ENCODE measurements at regions not wholly inside any gene's neighbourhood (a gene's known extent, or its start where the extent isn't known, plus 50 kb on each side); places are given as distances from the start of the nearest gene placed in this dataset.

- DNase-seq = no peak
These were observed 256.7 kb upstream of the TCF21 start for GRCh38 chr6:133632206-133632605.

- DNase-seq = no peak
These were observed 256.0 kb upstream of the TCF21 start for GRCh38 chr6:133632906-133633305.

GRCh38 chr6:133634474-133634873, 254.4 kb upstream of the TCF21 start:
- DNase-seq = no peak

DNA sequence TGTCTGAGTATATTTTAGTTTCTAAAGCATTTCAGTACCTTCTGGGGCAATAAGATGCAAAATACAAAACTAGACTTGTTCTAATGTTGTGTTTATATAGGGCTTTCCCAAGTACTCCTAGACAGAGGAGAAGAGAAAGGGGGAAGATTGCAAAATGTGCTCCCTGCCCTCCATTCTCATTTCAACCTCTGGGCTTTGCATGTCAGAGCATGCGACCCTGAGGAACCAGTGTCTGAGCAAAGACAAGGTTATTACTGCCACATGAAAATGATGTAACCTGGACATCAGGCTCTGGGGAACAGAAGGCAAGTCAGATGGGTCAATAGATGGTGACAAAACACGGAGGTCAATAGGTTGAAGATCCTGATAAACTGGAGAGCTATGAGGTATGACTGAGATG, 253.5 kb upstream of the TCF21 start:
- no peak for DNase-seq

GRCh38 chr6:133637436-133637835, 251.5 kb upstream of the TCF21 start:
- no peak for DNase-seq

DNA sequence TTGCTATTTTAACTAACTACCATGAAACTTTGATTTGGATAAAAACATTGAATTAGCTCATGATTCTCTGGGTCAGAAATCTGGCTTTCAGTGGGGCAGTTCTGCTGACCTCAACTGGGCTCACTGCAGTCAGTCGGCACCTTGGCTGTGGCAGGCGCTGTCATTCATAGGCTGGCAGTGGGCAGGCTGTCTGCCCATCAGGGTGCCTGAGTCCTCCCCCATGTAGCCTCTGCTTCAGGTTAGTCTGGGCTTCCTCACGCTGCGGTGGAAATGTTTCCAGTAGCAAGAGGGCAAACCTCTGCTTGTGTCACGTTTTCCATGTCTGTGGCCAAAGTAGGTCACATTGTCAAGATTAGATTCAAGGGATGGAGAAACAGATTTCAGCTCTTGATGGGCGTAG, 251.0 kb upstream of the TCF21 start:
- DNase-seq = no peak

DNA sequence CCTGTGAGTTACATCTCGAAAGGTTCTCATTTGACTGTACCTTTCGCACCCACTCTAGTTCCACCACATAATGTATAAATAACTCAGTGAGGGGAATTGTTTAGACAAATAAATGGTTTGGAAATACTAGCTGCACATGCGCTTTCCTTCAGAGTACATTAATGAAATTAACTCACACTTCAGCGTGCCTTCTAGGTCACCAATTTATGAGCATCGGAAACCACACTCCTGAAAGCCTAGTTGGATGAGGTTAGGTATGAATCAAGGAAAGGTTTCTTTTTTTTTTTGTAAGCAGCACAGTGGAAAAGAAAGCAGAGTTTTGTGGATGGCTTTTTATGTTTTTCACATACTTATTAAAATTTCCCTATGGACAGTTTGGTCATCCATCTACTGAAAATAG, 247.8 kb upstream of the TCF21 start:
- DNase-seq = no peak

- DNase-seq = no peak
These were observed 244.4 kb upstream of the TCF21 start for GRCh38 chr6:133644548-133644891.

- DNase-seq = no peak
These were observed 243.9 kb upstream of the TCF21 start for GRCh38 chr6:133644892-133645619.

DNA sequence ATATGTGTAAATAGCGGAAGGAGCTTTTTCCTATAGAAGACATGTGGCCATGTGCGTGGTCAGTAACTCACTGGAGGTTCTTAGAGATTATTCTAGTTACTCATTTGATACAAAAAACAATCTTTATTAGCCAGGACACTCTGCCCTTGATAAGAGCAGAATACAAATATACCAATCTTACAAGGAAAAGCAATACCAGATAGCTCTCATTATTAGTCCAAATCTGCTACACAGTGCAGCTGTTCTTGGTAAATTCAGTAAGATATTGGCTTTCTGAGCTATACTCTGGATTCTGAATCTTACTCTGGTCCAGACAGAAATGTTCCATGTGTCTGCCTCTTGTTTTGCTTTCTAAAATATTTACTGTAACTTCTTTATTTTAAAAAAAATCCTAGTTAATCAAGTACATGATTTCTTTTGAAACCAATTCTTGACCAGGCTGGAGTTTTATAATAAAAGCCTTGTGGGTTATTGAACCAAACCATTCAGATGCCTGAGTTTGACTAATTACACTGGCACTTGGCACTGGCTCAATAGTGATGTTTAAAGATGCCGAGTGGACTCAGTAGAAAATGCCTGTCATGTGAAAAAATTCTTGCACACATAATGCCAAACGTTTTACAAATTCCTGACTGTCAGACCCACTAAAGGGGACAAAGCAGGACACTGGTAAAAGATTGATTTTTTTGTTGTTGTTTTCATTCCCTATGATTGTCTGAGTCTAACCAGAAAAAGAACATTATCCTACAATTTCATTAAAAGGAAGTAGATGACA, 242.8 kb upstream of the TCF21 start:
- no peak for DNase-seq

DNA sequence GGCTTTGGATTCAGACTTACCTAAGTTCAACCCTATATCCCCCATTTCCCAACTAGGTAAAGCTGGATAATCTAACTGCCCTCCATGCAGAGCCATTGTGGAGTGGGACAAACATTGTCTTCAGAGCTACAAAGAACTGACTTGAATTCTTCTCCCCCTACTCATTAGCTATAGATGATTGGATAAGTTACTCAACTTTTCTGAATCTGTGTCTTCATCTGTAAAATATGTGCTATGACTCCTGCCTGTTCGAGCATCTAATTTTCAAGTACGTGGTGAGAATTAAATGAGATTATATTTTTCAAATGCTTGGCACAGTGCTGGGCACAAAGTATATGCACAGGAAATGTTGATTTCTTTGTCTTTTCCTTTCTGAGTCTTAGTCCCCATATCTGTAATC, 240.3 kb upstream of the TCF21 start:
- no peak for DNase-seq

- no peak for DNase-seq
These were observed 217.5 kb upstream of the TCF21 start for GRCh38 chr6:133671376-133671775.

DNA sequence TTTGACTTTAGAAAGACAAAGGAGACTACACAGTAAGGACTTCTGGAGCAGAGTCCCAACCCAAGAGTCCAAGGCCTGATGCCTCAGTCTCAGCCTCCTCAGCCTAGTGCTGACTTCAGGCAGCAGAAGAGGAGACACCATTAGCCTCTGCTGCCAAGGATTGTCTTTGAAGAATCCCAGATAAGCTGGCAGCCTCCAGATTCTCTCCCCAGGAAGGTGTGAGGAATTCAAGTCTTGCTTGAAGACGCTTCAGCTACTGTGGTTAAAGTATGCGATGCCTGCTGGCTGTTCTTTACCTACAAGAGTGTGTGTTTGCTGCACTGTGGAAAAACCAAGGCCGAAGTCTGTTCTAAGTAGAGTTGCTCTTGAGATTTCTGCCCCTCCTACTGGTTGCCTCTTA, 215.9 kb upstream of the TCF21 start:
- no peak for DNase-seq

GRCh38 chr6:133674661-133675060, 214.3 kb upstream of the TCF21 start:
- no peak for DNase-seq

DNA sequence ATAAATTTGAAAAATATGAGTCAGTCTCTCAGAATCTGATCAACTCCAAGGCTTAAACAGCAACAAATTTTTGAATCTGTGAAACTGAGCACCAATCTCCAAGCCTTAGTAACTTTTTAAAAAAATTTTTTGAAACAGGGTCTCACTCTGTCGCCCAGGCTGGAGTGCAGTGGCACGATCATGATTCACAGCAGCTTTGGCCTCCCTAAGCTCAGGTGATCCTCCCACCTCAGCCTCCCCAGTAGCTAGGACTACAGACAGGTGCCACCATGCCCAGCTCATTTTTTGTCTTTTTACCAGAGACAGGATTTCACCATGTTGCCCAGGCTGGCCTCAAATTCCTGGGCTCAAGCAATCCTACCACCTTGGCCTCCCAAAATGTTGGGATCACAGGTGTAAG, 207.9 kb upstream of the TCF21 start:
- no peak for DNase-seq

DNA sequence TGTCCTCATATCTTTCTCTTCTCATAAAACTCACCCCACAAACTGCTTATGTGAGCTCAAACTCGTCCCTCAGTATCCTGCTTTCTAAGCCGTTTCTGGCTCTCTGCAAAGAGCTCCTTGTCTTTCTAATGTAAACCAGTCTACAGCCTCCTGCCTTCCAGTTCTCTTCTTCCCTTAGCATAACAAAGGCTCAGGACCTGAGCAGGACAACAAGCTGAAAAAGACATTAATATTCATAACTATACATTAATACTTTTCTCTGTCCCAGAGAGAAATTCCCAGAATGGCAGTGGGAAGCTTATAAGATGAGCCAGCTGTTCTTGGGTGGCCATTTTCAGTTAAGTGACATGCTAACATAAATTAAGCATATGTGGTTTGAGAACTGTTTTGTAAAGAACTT, 207.0 kb upstream of the TCF21 start:
- no peak for DNase-seq

DNA sequence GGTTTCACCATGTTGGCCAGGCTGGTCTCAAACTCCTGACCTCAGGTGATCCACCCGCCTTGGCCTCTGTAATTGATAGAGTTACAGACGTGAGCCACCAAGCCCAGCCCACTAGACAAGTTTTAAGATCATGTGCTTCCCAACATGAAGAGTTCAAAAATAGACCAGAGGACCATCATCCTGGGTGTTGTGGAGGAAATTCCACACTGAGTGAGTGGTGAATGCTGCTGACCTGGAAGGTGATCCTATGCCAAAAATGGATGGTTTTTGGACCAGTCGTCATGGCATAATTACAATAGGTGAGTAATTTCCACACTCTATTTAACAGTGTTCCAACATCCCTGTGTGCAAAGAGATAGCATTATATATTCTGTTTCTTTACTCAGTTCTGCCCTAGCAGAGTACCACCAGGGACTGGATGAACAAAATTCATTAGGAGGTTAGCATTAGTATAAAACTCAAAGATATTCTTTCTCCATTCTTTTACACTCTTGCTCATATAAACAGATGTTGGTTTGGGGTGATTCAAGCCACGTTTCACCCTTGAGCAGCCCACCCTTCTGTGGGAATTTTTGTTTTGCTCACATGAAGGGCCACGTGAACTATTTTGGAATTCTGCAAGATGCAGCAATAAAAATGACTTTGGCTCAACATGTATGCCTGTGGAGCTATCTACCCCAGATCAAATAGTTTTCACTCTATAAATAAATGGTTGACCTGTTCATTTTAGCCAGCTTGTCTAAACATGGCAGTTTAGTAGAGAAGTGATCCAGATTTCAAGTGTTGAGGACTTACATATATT, 206.2 kb upstream of the TCF21 start:
- no peak for DNase-seq

DNA sequence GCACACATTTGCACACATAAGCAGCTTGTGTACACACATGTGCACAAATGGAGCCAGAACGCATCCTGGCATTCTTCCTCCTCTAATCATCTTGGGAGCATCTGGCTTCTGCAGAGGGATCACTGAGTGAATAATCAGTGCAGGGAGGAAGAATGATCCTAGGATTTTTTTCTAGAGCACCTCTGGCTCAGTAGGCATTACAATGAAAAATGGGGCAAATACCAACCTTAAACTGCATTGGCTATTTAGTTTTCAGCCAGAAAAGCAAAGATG, 205.7 kb upstream of the TCF21 start:
- no peak for DNase-seq

DNA sequence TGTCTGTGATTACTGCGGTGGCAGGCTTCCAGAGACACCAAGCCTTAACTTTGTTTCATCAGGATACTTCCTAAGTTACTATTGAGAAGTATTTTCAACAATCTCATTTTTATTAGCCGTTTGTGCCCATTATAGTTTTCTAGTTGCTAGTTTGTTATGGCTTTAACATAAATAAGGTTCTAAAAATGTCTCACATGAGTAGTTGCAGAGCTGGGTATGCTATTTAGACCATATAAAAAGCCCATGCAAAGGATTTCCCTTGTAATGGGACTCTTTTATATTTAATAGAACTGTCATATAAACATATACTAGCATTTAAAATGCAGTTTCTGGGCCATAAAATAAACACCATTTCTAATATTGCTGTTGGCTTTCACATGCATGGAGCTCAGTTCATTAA, 205.3 kb upstream of the TCF21 start:
- no peak for DNase-seq

DNA sequence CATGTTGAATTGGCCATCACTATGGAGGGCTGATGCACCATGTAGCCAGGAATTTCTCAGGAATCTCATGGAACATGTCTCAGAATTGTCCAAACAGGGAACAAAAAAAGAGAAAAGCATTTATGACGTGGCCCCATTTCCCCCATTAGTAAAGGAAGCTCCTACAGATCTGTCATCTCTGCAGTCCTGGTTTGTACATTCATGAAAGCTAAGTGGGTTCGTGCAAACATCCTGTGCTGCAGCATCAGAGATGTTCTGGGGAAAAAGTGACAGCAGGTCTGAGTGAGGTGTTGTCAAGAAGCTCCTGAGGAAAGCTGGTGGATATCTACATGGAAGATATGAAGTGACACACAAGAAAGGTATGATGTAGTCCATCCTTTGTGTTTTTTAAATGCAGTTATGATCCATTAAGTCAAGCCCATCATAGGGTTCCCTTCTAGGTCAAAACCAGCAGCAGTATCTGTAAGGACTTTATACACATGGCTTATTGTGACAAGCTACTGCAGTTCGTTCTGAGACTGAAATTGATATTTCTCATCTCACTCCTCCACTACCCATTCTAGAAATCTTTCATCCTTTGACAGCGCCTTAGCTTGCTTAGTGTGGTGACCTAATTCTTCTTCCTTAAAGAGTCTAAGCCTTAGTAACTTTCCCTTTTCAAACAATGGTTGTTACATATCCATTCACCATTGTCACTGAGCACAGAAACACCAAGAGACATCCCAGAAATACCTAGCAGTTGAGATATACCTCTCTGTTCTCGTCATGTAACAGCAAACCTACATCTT, 200.0 kb upstream of the TCF21 start:
- DNase-seq = no peak

DNA sequence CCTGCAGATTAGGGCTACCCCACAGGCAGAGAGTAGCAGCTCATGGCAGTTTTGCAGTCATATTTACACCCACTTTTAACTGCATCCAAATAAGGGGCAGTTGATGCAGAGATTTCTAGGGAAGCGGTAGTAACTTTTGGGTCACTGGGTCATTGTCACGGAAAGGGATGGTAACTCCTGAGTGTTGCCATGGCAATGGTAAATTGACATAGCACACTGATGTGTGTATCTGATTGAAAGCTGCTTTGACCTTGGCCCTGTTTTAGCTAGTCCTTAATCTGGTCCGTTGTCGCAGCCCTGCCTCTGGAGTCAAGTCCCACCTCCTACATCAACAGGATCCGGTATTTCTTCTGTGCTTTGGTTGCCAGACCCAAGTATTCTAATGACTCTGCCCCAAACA, 199.1 kb upstream of the TCF21 start:
- no peak for DNase-seq

DNA sequence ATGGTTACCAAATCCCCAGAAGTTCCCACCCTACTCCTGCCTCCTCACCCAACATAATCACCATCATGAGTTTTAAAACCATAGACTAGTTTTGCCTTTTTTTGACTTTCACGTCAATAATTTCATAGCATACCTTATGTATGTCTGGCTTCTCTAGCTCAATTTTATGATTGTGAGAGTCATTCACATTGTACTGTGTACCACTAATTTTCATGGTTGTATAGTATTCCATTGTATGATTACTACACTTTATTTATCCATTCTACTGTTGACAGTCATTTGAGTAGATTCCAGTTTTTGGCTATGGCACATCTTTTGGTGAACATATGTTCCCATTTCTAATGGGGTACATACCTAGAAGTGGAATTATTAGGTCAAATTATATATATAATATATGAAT, 195.3 kb upstream of the TCF21 start:
- DNase-seq = no peak

DNA sequence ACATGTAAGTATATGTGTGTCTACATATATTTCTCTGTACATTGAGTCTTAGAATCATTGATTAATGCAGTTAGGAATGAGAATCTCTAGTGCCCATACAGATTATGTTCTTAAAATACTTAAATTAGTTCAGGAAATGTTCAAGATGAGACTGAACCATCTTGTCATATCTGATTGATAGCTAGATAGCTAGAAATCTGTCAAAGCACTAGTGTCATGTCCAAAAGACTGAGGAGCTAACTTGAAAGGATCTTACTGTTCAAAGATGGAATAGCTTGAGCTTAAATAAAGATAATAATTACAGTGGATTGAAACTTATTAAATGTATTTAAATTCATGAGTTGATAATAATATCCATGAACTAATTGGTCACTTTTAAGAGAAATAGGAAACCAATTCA, 191.7 kb upstream of the TCF21 start:
- DNase-seq = no peak

- DNase-seq = no peak
These were observed 191.2 kb upstream of the TCF21 start for GRCh38 chr6:133697666-133698065.

Data from activated effector memory CD4-positive, alpha-beta T cell treated with Interleukin-2 at 50 U/mL for 16 hours (primary cell).